ENCODE measurements at regions not wholly inside any gene's neighbourhood (a gene's known extent, or its start where the extent isn't known, plus 50 kb on each side); places are given as distances from the start of the nearest gene placed in this dataset.
"Not testable (repeated sequence)": the region's sequence is repeated elsewhere in the genome, so short reads cannot be mapped to it uniquely, and the experiment has no call there.

- intact Hi-C loops (cut with DNase I); H3K9me3 ChIP-seq; H3K27me3 ChIP-seq; H3K4me1 ChIP-seq; H3K4me3 ChIP-seq (replicated peaks in 1 of 3); H3K36me3 ChIP-seq; H3K27ac ChIP-seq; DNase-seq: not testable (repeated sequence)
- 88 to 93% methylated on average over 4 of the region's 4 CpGs for WGBS, 2 donors
Observed at GRCh38 chr13:52565324-52565723, 76.9 kb upstream of the HNRNPA1L2 start.

- intact Hi-C loops (cut with DNase I): not testable (repeated sequence)
Observed at GRCh38 chr13:52569904-52570602, 72.2 kb upstream of the HNRNPA1L2 start.

GRCh38 chr13:52571163-52571562 lies 71.1 kb upstream of the HNRNPA1L2 start:
- intact Hi-C loops (cut with DNase I): not testable (repeated sequence)

More at GRCh38 chr13:52569904-52570602, 72.2 kb upstream of the HNRNPA1L2 start:
- H3K4me1 ChIP-seq; H3K27ac ChIP-seq; H3K36me3 ChIP-seq; H3K27me3 ChIP-seq; H3K9me3 ChIP-seq; H3K4me3 ChIP-seq (replicated peaks in 1 of 3): not testable (repeated sequence)
- 0 to 3% methylated on average over 2 of the region's 9 CpGs for WGBS, 2 donors
- TF ChIP-seq CTCF (IDR thresholded peaks at IDR 0.05): peak in 2 of 6 experiments; percentile 41 to 55
- peak; percentile 50 to 67 for DNase-seq

GRCh38 chr13:52582962-52583361 lies 59.3 kb upstream of the HNRNPA1L2 start:
- DNase-seq; H3K27ac ChIP-seq; intact Hi-C loops (cut with DNase I); H3K9me3 ChIP-seq; H3K36me3 ChIP-seq; H3K4me1 ChIP-seq; H3K27me3 ChIP-seq; H3K4me3 ChIP-seq (replicated peaks in 1 of 3): not testable (repeated sequence)
- 84 to 89% methylated on average over 2 of the region's 2 CpGs for WGBS, 2 donors

More at GRCh38 chr13:52571163-52571562, 71.1 kb upstream of the HNRNPA1L2 start:
- not testable (repeated sequence) for H3K4me3 ChIP-seq (replicated peaks in 1 of 3); H3K27me3 ChIP-seq; H3K4me1 ChIP-seq; H3K36me3 ChIP-seq; H3K9me3 ChIP-seq; H3K27ac ChIP-seq; DNase-seq
- 38 to 44% methylated on average over 3 of the region's 3 CpGs for WGBS, 2 donors

All from thyroid gland (tissue), 4 donors.